H1 (cell line): ENCODE measurements at regions not wholly inside any gene's neighbourhood (a gene's known extent, or its start where the extent isn't known, plus 50 kb on each side); places are given as distances from the start of the nearest gene placed in this dataset.

Experiments
- BACH1 ChIP-seq: IDR thresholded peaks from 2 replicates; pipeline ENCODE4 v1.6.1; 2012; ENCODE audit warnings: low read length, improper control_type of control experiment
- JUN ChIP-seq: IDR thresholded peaks from 2 replicates; pipeline ENCODE4 v1.6.1; 2011; ENCODE audit warnings: low read depth, mild to moderate bottlenecking, improper control_type of control experiment, low read length
- JUND ChIP-seq: IDR thresholded peaks from 2 replicates; pipeline ENCODE4 v1.6.1; 2011; ENCODE audit warnings: mild to moderate bottlenecking, improper control_type of control experiment, low read length
- MAFK ChIP-seq: IDR thresholded peaks from 2 replicates; pipeline ENCODE4 v1.6.1; 2012; ENCODE audit warnings: low read depth, mild to moderate bottlenecking, improper control_type of control experiment, low read length
- RAD21 ChIP-seq, 2 experiments: IDR thresholded peaks in 1 of 2; conservative IDR thresholded peaks in 1 of 2; 2 replicates each; pipeline ENCODE4 v1.6.1; 2011; ENCODE audit warnings: low read depth in 2 of 2, low read length in 2 of 2, improper control_type of control experiment in 1 of 2, inconsistent platforms in 1 of 2, mild to moderate bottlenecking in 1 of 2, moderate library complexity in 1 of 2
- RFX5 ChIP-seq: IDR thresholded peaks from 2 replicates; pipeline ENCODE4 v1.6.1; 2011; ENCODE audit warnings: low read depth, low read length, improper control_type of control experiment, borderline replicate concordance
- TEAD4 ChIP-seq: IDR thresholded peaks from 2 replicates; pipeline ENCODE4 v1.6.1; 2012; ENCODE audit warnings: low read depth, low read length, inconsistent platforms, mixed read lengths
- YY1 ChIP-seq: IDR thresholded peaks from 2 replicates; pipeline ENCODE4 v1.6.1; 2011; ENCODE audit warnings: low read depth, mild to moderate bottlenecking, low read length
- TF ChIP-seq, protein P1 (sequence below), 3 experiments: IDR thresholded peaks; 1 replicate in 2 of 3; 2 replicates in 1 of 3; pipeline versions ENCODE4 v1.5.1 to v1.6.1; 2011; ENCODE audit warnings: low read length in 3 of 3, mild to moderate bottlenecking in 3 of 3, inconsistent platforms in 2 of 3, low read depth in 1 of 3, moderate library complexity in 1 of 3; ENCODE audit not compliant: insufficient read depth in 1 of 3; ENCODE audit errors: control extremely low read depth in 1 of 3

DNA sequence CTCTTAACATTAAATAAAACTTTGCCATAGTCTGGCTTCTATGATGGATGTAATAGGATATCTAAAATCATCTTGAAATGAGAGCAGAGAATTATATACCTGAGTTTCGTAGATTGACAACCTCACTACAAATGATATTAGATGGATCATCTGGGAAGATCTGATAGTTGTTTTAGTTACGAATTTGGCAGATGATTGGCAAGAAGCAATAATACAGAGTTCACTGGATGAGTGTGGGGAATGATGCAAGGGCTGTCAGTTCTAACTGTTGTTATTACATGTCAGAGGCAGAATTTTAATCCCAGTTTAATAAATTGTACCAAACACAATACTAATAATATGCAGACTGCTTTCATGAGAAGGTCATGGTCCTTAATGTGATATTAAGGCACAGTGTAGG lies 585.2 kb downstream of the TRAM1L1 start:
- TF ChIP-seq MAFK (no peak), JUN (no peak), BACH1 (no peak), JUND (no peak), RAD21 (IDR thresholded peaks at IDR 0.05 in 1 of 2, conservative IDR thresholded peaks at IDR 0.05 in 1 of 2; ENCODE audit: low read depth in 2 of 2, low read length in 2 of 2) (no peak), TEAD4 (no peak), RFX5 (no peak), YY1 (no peak)
- TF ChIP-seq, protein P1, sequence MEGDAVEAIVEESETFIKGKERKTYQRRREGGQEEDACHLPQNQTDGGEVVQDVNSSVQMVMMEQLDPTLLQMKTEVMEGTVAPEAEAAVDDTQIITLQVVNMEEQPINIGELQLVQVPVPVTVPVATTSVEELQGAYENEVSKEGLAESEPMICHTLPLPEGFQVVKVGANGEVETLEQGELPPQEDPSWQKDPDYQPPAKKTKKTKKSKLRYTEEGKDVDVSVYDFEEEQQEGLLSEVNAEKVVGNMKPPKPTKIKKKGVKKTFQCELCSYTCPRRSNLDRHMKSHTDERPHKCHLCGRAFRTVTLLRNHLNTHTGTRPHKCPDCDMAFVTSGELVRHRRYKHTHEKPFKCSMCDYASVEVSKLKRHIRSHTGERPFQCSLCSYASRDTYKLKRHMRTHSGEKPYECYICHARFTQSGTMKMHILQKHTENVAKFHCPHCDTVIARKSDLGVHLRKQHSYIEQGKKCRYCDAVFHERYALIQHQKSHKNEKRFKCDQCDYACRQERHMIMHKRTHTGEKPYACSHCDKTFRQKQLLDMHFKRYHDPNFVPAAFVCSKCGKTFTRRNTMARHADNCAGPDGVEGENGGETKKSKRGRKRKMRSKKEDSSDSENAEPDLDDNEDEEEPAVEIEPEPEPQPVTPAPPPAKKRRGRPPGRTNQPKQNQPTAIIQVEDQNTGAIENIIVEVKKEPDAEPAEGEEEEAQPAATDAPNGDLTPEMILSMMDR (IDR thresholded peaks at IDR 0.05; ENCODE audit: control extremely low read depth in 1 of 3, insufficient read depth in 1 of 3, low read depth in 1 of 3, low read length in 3 of 3), result no peak
